HepG2 (cell line): ENCODE measurements at regions not wholly inside any gene's neighbourhood (a gene's known extent, or its start where the extent isn't known, plus 50 kb on each side); places are given as distances from the start of the nearest gene placed in this dataset.

Experiments used
- ATAC-seq: fragments of 200-7000 bp; cut with Tn5 transposase; 3 replicates; pipeline ENCODE4 v1.9.1; 2020; ENCODE audit warnings: mild to moderate bottlenecking, moderate library complexity
- BruUV-seq: library from RNA; stranded (reverse); fragments of 400-500 nt; replicated peaks from 2 replicates; lab custom pipeline; 2021; lab: Mats Ljungman, UMichigan
- CTCF ChIA-PET: fragments of 300-600 bp; formaldehyde crosslinking; extraction: SDS; loops from one replicate; lab custom pipeline; 2021; ENCODE audit warnings: low total read pairs, inconsistent platforms, low intra/inter-chr PET ratio; lab: Yijun Ruan, JAX
- POLR2A ChIA-PET: fragments of 350-600 bp; sonication (Branson Sonifier 250); formaldehyde crosslinking; loops from one replicate; lab custom pipeline; 2020; ENCODE audit warnings: antibody characterized with exemption, inconsistent platforms; lab: Yijun Ruan, JAX
- DNase-seq: peaks from one replicate; pipeline ENCODE4 v3.0.0-alpha.2; 2015; ENCODE audit warnings: low spot score
- FAIRE-seq: peaks from 3 replicates; lab custom pipeline; 2011; peaks lifted over from hg19 to GRCh38; lab: Jason Lieb, UNC
- H2AFZ ChIP-seq: one replicate; pipeline ENCODE4 v1.6.1; 2011; ENCODE audit warnings: low read length, inconsistent platforms
- H3K27ac ChIP-seq: fragments of 300-600 bp; 3 replicates; pipeline ENCODE4 v1.8.0; 2011; ENCODE audit warnings: mixed run types, mild to moderate bottlenecking, mixed read lengths, low read length, inconsistent platforms; ENCODE audit not compliant: insufficient read depth; ENCODE audit errors: extremely low read length
- H3K27me3 ChIP-seq, 2 experiments: fragments of 200-600 bp in 1 of 2; 2 replicates in 1 of 2; 3 replicates in 1 of 2; pipeline versions ENCODE4 v1.6.0 to v1.8.0; 2011; ENCODE audit warnings: low read length in 2 of 2, mild to moderate bottlenecking in 2 of 2, moderate library complexity in 2 of 2, inconsistent platforms in 1 of 2; ENCODE audit not compliant: insufficient read depth in 2 of 2, control insufficient read depth in 1 of 2
- H3K36me3 ChIP-seq, 2 experiments: fragments of 200-600 bp in 1 of 2; replicated peaks in 1 of 2; 2 replicates in 1 of 2; 3 replicates in 1 of 2; pipeline versions ENCODE4 v1.5.1 to v1.8.0; 2011; ENCODE audit warnings: low read length in 2 of 2, inconsistent platforms in 1 of 2; ENCODE audit not compliant: insufficient read depth in 2 of 2, control insufficient read depth in 1 of 2
- H3K4me1 ChIP-seq: 2 replicates; pipeline ENCODE4 v1.5.1; 2012; ENCODE audit warnings: low read length, inconsistent platforms; ENCODE audit not compliant: insufficient read depth
- H3K4me2 ChIP-seq: 2 replicates; pipeline ENCODE4 v1.6.0; 2011; ENCODE audit warnings: low read depth, low read length, inconsistent platforms
- H3K4me3 ChIP-seq, 3 experiments: fragments of 200-600 bp in 1 of 3; sonication (generic), shearing (Covaris generic) in 1 of 3; replicated peaks in 1 of 3; 2 replicates each; pipeline ENCODE4 v1.5.1; 2011 to 2016; ENCODE audit warnings: low read length in 3 of 3, inconsistent platforms in 2 of 3, low read depth in 2 of 3, mild to moderate bottlenecking in 2 of 3, control low read depth in 1 of 3, mixed read lengths in 1 of 3; ENCODE audit not compliant: insufficient read depth in 1 of 3
- H3K79me2 ChIP-seq: one replicate; pipeline ENCODE4 v1.6.1; 2011; ENCODE audit warnings: low read length, inconsistent platforms; ENCODE audit not compliant: insufficient read depth
- H3K9ac ChIP-seq: 2 replicates; pipeline ENCODE4 v1.6.0; 2011; ENCODE audit warnings: mild to moderate bottlenecking, low read depth, low read length, inconsistent platforms; ENCODE audit not compliant: insufficient read depth
- H3K9me3 ChIP-seq: 2 replicates; pipeline ENCODE4 v1.5.1; 2012; ENCODE audit warnings: mild to moderate bottlenecking, low read length
- H4K20me1 ChIP-seq: 2 replicates; pipeline ENCODE4 v1.6.0; 2011; ENCODE audit warnings: inconsistent platforms, mild to moderate bottlenecking, low read length, moderate library complexity; ENCODE audit not compliant: insufficient read depth
- CBFB ChIP-seq: sonication (generic); formaldehyde crosslinking; IDR thresholded peaks from 2 replicates; pipeline ENCODE4 v1.4.0; 2020; ENCODE audit warnings: missing genetic modification reagents
- DZIP1 ChIP-seq: sonication (generic); formaldehyde crosslinking; IDR thresholded peaks from 2 replicates; pipeline ENCODE4 v1.5.0; 2020; ENCODE audit warnings: mild to moderate bottlenecking, missing genetic modification reagents
- EZH2 ChIP-seq: conservative IDR thresholded peaks from 2 replicates; pipeline ENCODE4 v1.6.1; 2012; ENCODE audit warnings: mild to moderate bottlenecking, low read depth, low read length, moderate library complexity
- GABPA ChIP-seq, 2 experiments: IDR thresholded peaks; 2 replicates each; pipeline ENCODE4 v1.6.1; 2011 to 2016; ENCODE audit warnings: low read depth in 2 of 2, low read length in 1 of 2, missing biosample characterization in 1 of 2, missing genetic modification characterization in 1 of 2
- HDAC6 ChIP-seq: fragments of 200-600 bp; sonication (generic); IDR thresholded peaks from 2 replicates; pipeline ENCODE4 v1.7.0; 2017; ENCODE audit warnings: mild to moderate bottlenecking, antibody characterized with exemption, low read length, low read depth
- HNRNPK ChIP-seq: fragments of 200-400 bp; formaldehyde crosslinking; IDR thresholded peaks from 2 replicates; pipeline ENCODE4 v1.6.1; 2018; ENCODE audit warnings: low read length, low read depth, moderate library complexity, mild to moderate bottlenecking; ENCODE audit not compliant: poor library complexity, severe bottlenecking
- HOXA7 ChIP-seq: sonication (generic); formaldehyde crosslinking; IDR thresholded peaks from 2 replicates; pipeline ENCODE4 v1.8.1; 2022; ENCODE audit warnings: mild to moderate bottlenecking, missing genetic modification reagents, moderate library complexity
- IKZF1 ChIP-seq: fragments of 450-650 bp; IDR thresholded peaks from 2 replicates; pipeline ENCODE4 v1.7.1; 2016
- NFE2L2 ChIP-seq: fragments of 150-350 bp; IDR thresholded peaks from 2 replicates; pipeline ENCODE4 v1.6.1; 2014; ENCODE audit warnings: low read length
- NKX3-1 ChIP-seq: sonication (generic); formaldehyde crosslinking; IDR thresholded peaks from 2 replicates; pipeline ENCODE4 v1.5.0; 2020; ENCODE audit warnings: missing genetic modification reagents
- SMARCC2 ChIP-seq: fragments of 450-650 bp; IDR thresholded peaks from 2 replicates; pipeline ENCODE4 v1.6.1; 2017; ENCODE audit warnings: antibody characterized with exemption, mild to moderate bottlenecking
- SOX13 ChIP-seq, 3 experiments: fragments of 450-650 bp in 1 of 3; sonication (generic) in 1 of 3; formaldehyde crosslinking in 1 of 3; IDR thresholded peaks in 2 of 3; conservative IDR thresholded peaks in 1 of 3; 2 replicates each; pipeline versions ENCODE4 v1.5.0 to v1.6.1; 2016 to 2020; ENCODE audit warnings: antibody characterized with exemption in 1 of 3, mild to moderate bottlenecking in 1 of 3, missing compliant biosample characterization in 1 of 3, missing genetic modification reagents in 1 of 3, moderate library complexity in 1 of 3
- SRSF1 ChIP-seq: fragments of 200-400 bp; formaldehyde crosslinking; optimal IDR thresholded peaks from 2 replicates; pipeline ENCODE3; 2017; ENCODE audit warnings: mild to moderate bottlenecking, low read depth, low read length, moderate library complexity
- ZNF414 ChIP-seq: sonication (generic); formaldehyde crosslinking; IDR thresholded peaks from 2 replicates; pipeline ENCODE4 v1.5.0; 2020; ENCODE audit warnings: missing genetic modification reagents
- WGBS: methylation state at CpG from one replicate; pipeline ENCODE4 v1.1.6; 2017; ENCODE audit warnings: low lambda C conversion rate; 5-methylcytosine and 5-hydroxymethylcytosine counted together
- in situ Hi-C: cut with HindIII; loops from 2 replicates; pipeline ENCODE4 v1.10.0; 2017; ENCODE audit warnings: low pct_unique_long_range_greater_than_20kb; ENCODE audit not compliant: extremely low pct_ligation_motif_present
- intact Hi-C: fragments of 100-400 bp; cut with micrococcal nuclease; formaldehyde crosslinking; loops from one replicate; pipeline ENCODE4 v1.10.0; 2022; ENCODE audit not compliant: unreplicated experiment
- TF ChIP-seq, protein P1 (sequence below): sonication (generic); formaldehyde crosslinking; IDR thresholded peaks from 2 replicates; pipeline ENCODE4 v1.8.1; 2023; ENCODE audit warnings: missing genetic modification reagents, mild to moderate bottlenecking, borderline replicate concordance

DNA sequence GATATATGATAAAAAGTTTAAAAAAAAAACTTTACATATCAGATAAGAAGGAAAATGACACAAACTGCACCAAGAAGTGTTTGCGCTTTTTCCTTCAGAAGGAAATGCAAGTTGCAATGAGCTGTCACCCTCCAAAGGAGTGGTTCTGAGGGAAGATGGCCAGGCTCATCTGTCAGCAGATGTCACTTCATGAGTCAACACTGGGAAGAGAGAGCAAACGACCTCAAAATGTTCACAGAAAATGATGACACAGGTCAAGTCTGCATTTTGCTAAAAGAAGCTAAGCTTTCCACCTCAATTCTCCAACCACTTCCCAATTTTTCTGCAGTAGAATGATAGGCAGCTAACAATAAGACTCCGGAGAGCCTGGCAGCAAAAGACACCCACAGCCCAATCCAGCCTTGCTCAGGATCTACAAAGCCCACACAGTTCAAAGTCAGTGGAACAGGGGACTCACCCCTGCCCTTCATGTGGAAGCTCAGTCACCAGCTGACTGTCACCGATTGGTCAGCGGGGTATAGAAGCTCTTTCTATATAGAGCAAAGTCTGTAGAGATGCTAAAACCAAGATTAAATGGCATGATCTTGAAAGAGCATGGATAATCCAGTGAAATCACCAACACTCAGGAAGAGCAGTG lies 155.1 kb upstream of the NEBL start:
- in situ Hi-C loops: no loop called here
- FAIRE-seq (no peak), DNase-seq (no peak), ATAC-seq (no peak)
- ChIA-PET CTCF (no interaction called here), POLR2A (no interaction called here)
- WGBS: 6% methylated on average over 5 of the region's 5 CpGs
- Histone ChIP-seq H3K36me3 (no peaks in the 10 kb centered on the region), H3K27me3 (peaks cover 0 to 27% of the 10 kb centered on the region in 2 experiments; a peak in 3 of 5 replicates), H3K9me3 (no peaks in the 10 kb centered on the region), H3K4me2 (no peak overlapping the region), H3K27ac (no peak overlapping the region), H3K4me1 (no peaks in the 10 kb centered on the region), H4K20me1 (no peaks in the 10 kb centered on the region; the same call in 1 of the 2 replicates), H3K4me3 (no peak overlapping the region), H3K9ac (no peak overlapping the region), H2AFZ (no peak overlapping the region), H3K79me2 (no peaks in the 10 kb centered on the region)
- BruUV-seq: no TSS peak
- no peak for TF ChIP-seq SMARCC2
- TF ChIP-seq, protein P1, sequence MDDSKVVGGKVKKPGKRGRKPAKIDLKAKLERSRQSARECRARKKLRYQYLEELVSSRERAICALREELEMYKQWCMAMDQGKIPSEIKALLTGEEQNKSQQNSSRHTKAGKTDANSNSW: no peak
- TF ChIP-seq ZNF414: no peak
- no peak for TF ChIP-seq SOX13 (IDR thresholded peaks at IDR 0.05)
- no peak for TF ChIP-seq SOX13 (CRISPR knock-in tag; conservative IDR thresholded peaks at IDR 0.05 in 1 of 2, IDR thresholded peaks at IDR 0.05 in 1 of 2)
- no peak for TF ChIP-seq GABPA (IDR thresholded peaks at IDR 0.05; ENCODE audit: low read depth, low read length)
- no peak for TF ChIP-seq GABPA (CRISPR knock-in tag; IDR thresholded peaks at IDR 0.05; ENCODE audit: low read depth)
- intact Hi-C loops: no loop called here

DNA sequence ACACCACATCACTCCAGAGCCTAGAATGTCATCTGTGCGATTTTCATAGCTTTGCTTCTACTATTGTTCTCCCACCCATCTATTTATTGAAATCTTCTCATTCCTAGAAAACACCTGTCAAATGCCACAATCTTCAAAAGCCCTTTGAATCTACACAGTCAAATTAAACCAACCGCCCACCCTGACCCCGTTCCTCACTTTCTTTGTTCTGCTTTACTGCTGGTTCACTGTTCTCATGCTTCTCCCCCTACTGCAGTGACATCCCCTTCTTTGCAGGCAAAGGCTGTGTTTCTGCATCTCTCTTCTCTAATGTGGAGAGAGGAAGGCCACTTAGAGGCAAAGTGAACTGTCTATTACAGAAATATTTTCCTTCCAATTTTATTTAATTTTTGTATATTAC lies 152.4 kb upstream of the NEBL start:
- Histone ChIP-seq H3K9me3 (no peaks in the 10 kb centered on the region), H3K4me2 (no peak overlapping the region), H3K79me2 (no peaks in the 10 kb centered on the region), H3K27me3 (peaks cover 0 to 21% of the 10 kb centered on the region in 2 experiments; a peak in 3 of 5 replicates), H2AFZ (no peak overlapping the region), H3K36me3 (no peaks in the 10 kb centered on the region), H4K20me1 (no peaks in the 10 kb centered on the region; the same call in 1 of the 2 replicates), H3K9ac (no peak overlapping the region), H3K27ac (no peak overlapping the region), H3K4me1 (no peaks in the 10 kb centered on the region), H3K4me3 (no peak overlapping the region)
- POLR2A ChIA-PET: no interaction called here
- no peak for FAIRE-seq
- WGBS: 2% methylated on average over 3 of the region's 3 CpGs
- CTCF ChIA-PET: no interaction called here
- intact Hi-C loops (no loop called here), in situ Hi-C loops (no loop called here)
- no peak for DNase-seq
- ATAC-seq: no peak
- BruUV-seq: no TSS peak
- TF ChIP-seq CBFB (CRISPR knock-in tag) (no peak), HOXA7 (CRISPR knock-in tag) (no peak), IKZF1 (no peak), DZIP1 (CRISPR knock-in tag) (no peak), NKX3-1 (CRISPR knock-in tag) (no peak), EZH2 (no peak), NFE2L2 (no peak), HDAC6 (no peak), SRSF1 (no peak), HNRNPK (no peak)
